ENCODE measurements at regions not wholly inside any gene's neighbourhood (a gene's known extent, or its start where the extent isn't known, plus 50 kb on each side); places are given as distances from the start of the nearest gene placed in this dataset.

- no peak overlapping the region for H2AK5ac ChIP-seq (ENCODE audit: low read length)
- no peaks in the 10 kb centered on the region for H3K79me2 ChIP-seq (ENCODE audit: control insufficient read depth, insufficient read depth, low read length, poor library complexity)
- H2BK12ac ChIP-seq (ENCODE audit: low read length): no peak overlapping the region
- no peak for DNase-seq
- H4K12ac ChIP-seq (ENCODE audit: low read depth, low read length): no peak overlapping the region
- no peaks in the 10 kb centered on the region for H3K4me1 ChIP-seq (ENCODE audit: control insufficient read depth in 1 of 2, insufficient read depth in 2 of 2, low read length in 2 of 2)
- no peak overlapping the region for H3K4me3 ChIP-seq (ENCODE audit: low read depth, low read length)
- H4K8ac ChIP-seq (ENCODE audit: low read depth, low read length): no peak overlapping the region
- H3K18ac ChIP-seq (ENCODE audit: low read length): no peak overlapping the region
- no peak overlapping the region for H2BK5ac ChIP-seq (ENCODE audit: low read depth, low read length, poor library complexity)
- H3K9me3 ChIP-seq (ENCODE audit: insufficient read depth, low read depth, low read length): no peaks in the 10 kb centered on the region
- no CpG with 5 or more reads among the region's 4 CpGs for WGBS (ENCODE audit: extremely low coverage, insufficient coverage, insufficient read length)
- no peak overlapping the region for H3K4me2 ChIP-seq (ENCODE audit: low read length)
- no peak overlapping the region for H3K4ac ChIP-seq (ENCODE audit: low read depth, low read length)
- H4K91ac ChIP-seq (ENCODE audit: low read depth, low read length): no peak overlapping the region
- H2BK120ac ChIP-seq (ENCODE audit: insufficient read depth, low read length, poor library complexity): no peak overlapping the region
- no peak overlapping the region for H2AFZ ChIP-seq (ENCODE audit: insufficient read depth, low read length, poor library complexity)
- no peaks in the 10 kb centered on the region for H3K36me3 ChIP-seq (ENCODE audit: control insufficient read depth in 1 of 2, insufficient read depth in 2 of 2, low read length in 2 of 2)
- H3K79me1 ChIP-seq (ENCODE audit: low read length): no peaks in the 10 kb centered on the region
- H3K23ac ChIP-seq (ENCODE audit: low read length): no peak overlapping the region
- no peaks in the 10 kb centered on the region for H3K27me3 ChIP-seq (ENCODE audit: insufficient read depth, low read length)
- no peak overlapping the region for H3K9ac ChIP-seq (ENCODE audit: low read length)
- H3K14ac ChIP-seq (ENCODE audit: low read length): no peak overlapping the region
- H3K27ac ChIP-seq (ENCODE audit: low read depth, low read length): no peak overlapping the region
Observed at GRCh38 chr11:116240710-116241109, 532.1 kb downstream of the BUD13 start.

GRCh38 chr11:116239247-116239646 is 533.5 kb downstream of the BUD13 start:
- Histone ChIP-seq H3K79me1 (ENCODE audit: low read length) (no peaks in the 10 kb centered on the region), H3K14ac (ENCODE audit: low read length) (no peak overlapping the region), H3K4me1 (ENCODE audit: control insufficient read depth in 1 of 2, insufficient read depth in 2 of 2, low read length in 2 of 2) (no peaks in the 10 kb centered on the region), H3K9me3 (ENCODE audit: insufficient read depth, low read depth, low read length) (no peaks in the 10 kb centered on the region), H4K12ac (ENCODE audit: low read depth, low read length) (no peak overlapping the region), H2BK12ac (ENCODE audit: low read length) (no peak overlapping the region), H2BK120ac (ENCODE audit: insufficient read depth, low read length, poor library complexity) (no peak overlapping the region), H4K8ac (ENCODE audit: low read depth, low read length) (no peak overlapping the region), H3K27ac (ENCODE audit: low read depth, low read length) (no peak overlapping the region), H3K36me3 (ENCODE audit: control insufficient read depth in 1 of 2, insufficient read depth in 2 of 2, low read length in 2 of 2) (no peaks in the 10 kb centered on the region), H2AK5ac (ENCODE audit: low read length) (no peak overlapping the region), H3K4me2 (ENCODE audit: low read length) (no peak overlapping the region), H3K4me3 (ENCODE audit: low read depth, low read length) (no peak overlapping the region), H2BK5ac (ENCODE audit: low read depth, low read length, poor library complexity) (no peak overlapping the region), H3K27me3 (ENCODE audit: insufficient read depth, low read length) (no peaks in the 10 kb centered on the region), H3K4ac (ENCODE audit: low read depth, low read length) (no peak overlapping the region), H3K9ac (ENCODE audit: low read length) (no peak overlapping the region), H3K79me2 (ENCODE audit: control insufficient read depth, insufficient read depth, low read length, poor library complexity) (no peaks in the 10 kb centered on the region), H4K91ac (ENCODE audit: low read depth, low read length) (no peak overlapping the region), H3K23ac (ENCODE audit: low read length) (no peak overlapping the region), H3K18ac (ENCODE audit: low read length) (no peak overlapping the region), H2AFZ (ENCODE audit: insufficient read depth, low read length, poor library complexity) (no peak overlapping the region)
- peak in 1 of 2 donors; percentile 4 for DNase-seq
- WGBS (ENCODE audit: extremely low coverage, insufficient coverage, insufficient read length): no CpG with 5 or more reads among the region's 4 CpGs

- WGBS (ENCODE audit: extremely low coverage, insufficient coverage, insufficient read length): no CpG with 5 or more reads among the region's 6 CpGs
- H4K8ac ChIP-seq (ENCODE audit: low read depth, low read length): no peak overlapping the region
- no peak overlapping the region for H4K91ac ChIP-seq (ENCODE audit: low read depth, low read length)
- H2AFZ ChIP-seq (ENCODE audit: insufficient read depth, low read length, poor library complexity): no peak overlapping the region
- no peak overlapping the region for H2BK120ac ChIP-seq (ENCODE audit: insufficient read depth, low read length, poor library complexity)
- H3K14ac ChIP-seq (ENCODE audit: low read length): no peak overlapping the region
- no peak overlapping the region for H2BK12ac ChIP-seq (ENCODE audit: low read length)
- H3K36me3 ChIP-seq (ENCODE audit: control insufficient read depth in 1 of 2, insufficient read depth in 2 of 2, low read length in 2 of 2): no peaks in the 10 kb centered on the region
- H3K27me3 ChIP-seq (ENCODE audit: insufficient read depth, low read length): no peaks in the 10 kb centered on the region
- H3K4me2 ChIP-seq (ENCODE audit: low read length): no peak overlapping the region
- H3K79me2 ChIP-seq (ENCODE audit: control insufficient read depth, insufficient read depth, low read length, poor library complexity): no peaks in the 10 kb centered on the region
- H4K12ac ChIP-seq (ENCODE audit: low read depth, low read length): no peak overlapping the region
- H3K79me1 ChIP-seq (ENCODE audit: low read length): no peaks in the 10 kb centered on the region
- no peak overlapping the region for H3K18ac ChIP-seq (ENCODE audit: low read length)
- H3K9ac ChIP-seq (ENCODE audit: low read length): no peak overlapping the region
- no peak overlapping the region for H3K4me3 ChIP-seq (ENCODE audit: low read depth, low read length)
- no peak overlapping the region for H2AK5ac ChIP-seq (ENCODE audit: low read length)
- H3K23ac ChIP-seq (ENCODE audit: low read length): no peak overlapping the region
- no peak for DNase-seq
- no peak overlapping the region for H3K27ac ChIP-seq (ENCODE audit: low read depth, low read length)
- H2BK5ac ChIP-seq (ENCODE audit: low read depth, low read length, poor library complexity): no peak overlapping the region
- H3K4me1 ChIP-seq (ENCODE audit: control insufficient read depth in 1 of 2, insufficient read depth in 2 of 2, low read length in 2 of 2): no peaks in the 10 kb centered on the region
- H3K9me3 ChIP-seq (ENCODE audit: insufficient read depth, low read depth, low read length): peaks cover 2% of the 10 kb centered on the region
- H3K4ac ChIP-seq (ENCODE audit: low read depth, low read length): no peak overlapping the region
Observed at GRCh38 chr11:116234989-116235568, 537.7 kb downstream of the BUD13 start.

GRCh38 chr11:116233561-116233960 is 539.2 kb downstream of the BUD13 start:
- Histone ChIP-seq H4K91ac (ENCODE audit: low read depth, low read length) (no peak overlapping the region), H2AFZ (ENCODE audit: insufficient read depth, low read length, poor library complexity) (no peak overlapping the region), H3K27me3 (ENCODE audit: insufficient read depth, low read length) (no peaks in the 10 kb centered on the region), H3K36me3 (ENCODE audit: control insufficient read depth in 1 of 2, insufficient read depth in 2 of 2, low read length in 2 of 2) (no peaks in the 10 kb centered on the region), H3K4ac (ENCODE audit: low read depth, low read length) (no peak overlapping the region), H3K4me3 (ENCODE audit: low read depth, low read length) (no peak overlapping the region), H3K27ac (ENCODE audit: low read depth, low read length) (no peak overlapping the region), H4K8ac (ENCODE audit: low read depth, low read length) (no peak overlapping the region), H4K12ac (ENCODE audit: low read depth, low read length) (no peak overlapping the region), H3K9ac (ENCODE audit: low read length) (no peak overlapping the region), H3K9me3 (ENCODE audit: insufficient read depth, low read depth, low read length) (peaks cover 3% of the 10 kb centered on the region), H3K4me2 (ENCODE audit: low read length) (no peak overlapping the region), H2BK120ac (ENCODE audit: insufficient read depth, low read length, poor library complexity) (no peak overlapping the region), H3K23ac (ENCODE audit: low read length) (no peak overlapping the region), H2AK5ac (ENCODE audit: low read length) (no peak overlapping the region), H2BK5ac (ENCODE audit: low read depth, low read length, poor library complexity) (no peak overlapping the region), H3K4me1 (ENCODE audit: control insufficient read depth in 1 of 2, insufficient read depth in 2 of 2, low read length in 2 of 2) (no peaks in the 10 kb centered on the region), H3K18ac (ENCODE audit: low read length) (no peak overlapping the region), H3K79me1 (ENCODE audit: low read length) (no peaks in the 10 kb centered on the region), H3K79me2 (ENCODE audit: control insufficient read depth, insufficient read depth, low read length, poor library complexity) (no peaks in the 10 kb centered on the region), H3K14ac (ENCODE audit: low read length) (no peak overlapping the region), H2BK12ac (ENCODE audit: low read length) (no peak overlapping the region)
- WGBS (ENCODE audit: extremely low coverage, insufficient coverage, insufficient read length): no CpG with 5 or more reads among the region's 5 CpGs
- DNase-seq: no peak

Data from trophoblast cell (in vitro differentiated cells and primary cell).